Peyer's patch (tissue), 4 donors: ENCODE measurements at regions not wholly inside any gene's neighbourhood (a gene's known extent, or its start where the extent isn't known, plus 50 kb on each side); places are given as distances from the start of the nearest gene placed in this dataset.

Experiments used
- DNase-seq, 3 donors: peaks; one replicate each; pipeline ENCODE4 v3.0.0-alpha.2; 2017 to 2019
- H3K27ac ChIP-seq, 4 donors: fragments of 200-600 bp; sonication (generic); one replicate each; pipeline ENCODE4 v1.5.1; 2016 to 2019
- H3K27me3 ChIP-seq, 2 donors: fragments of 200-600 bp; sonication (generic); one replicate each; pipeline ENCODE4 v1.5.1; 2019
- H3K36me3 ChIP-seq, 3 donors: fragments of 200-600 bp; sonication (generic); one replicate each; pipeline ENCODE4 v1.5.1; 2016 to 2019
- H3K4me1 ChIP-seq, 4 donors: fragments of 200-600 bp; sonication (generic); one replicate each; pipeline ENCODE4 v1.5.1; 2016 to 2019
- H3K4me3 ChIP-seq, 4 donors: fragments of 200-600 bp; sonication (generic); 1 replicate in 3 of 4; 2 replicates in 1 of 4; pipeline ENCODE4 v1.5.1; 2016 to 2019; ENCODE audit warnings: mild to moderate bottlenecking in 1 of 4
- H3K9me3 ChIP-seq, 4 donors: fragments of 200-600 bp; sonication (generic); one replicate each; pipeline ENCODE4 v1.5.1; 2016 to 2019; ENCODE audit warnings: mild to moderate bottlenecking in 1 of 4
- CTCF ChIP-seq, 6 experiments: fragments of 450-650 bp in 4 of 6; fragments of 200-600 bp in 2 of 6; sonication (generic) in 1 of 6; IDR thresholded peaks; one replicate each; pipeline ENCODE4 v1.5.1; 2017 to 2019; ENCODE audit warnings: antibody characterized with exemption in 6 of 6, mild to moderate bottlenecking in 3 of 6, moderate library complexity in 1 of 6
- POLR2A ChIP-seq, 2 donors: fragments of 450-650 bp; IDR thresholded peaks; one replicate each; pipeline ENCODE4 v1.5.1; 2017; ENCODE audit warnings: antibody characterized with exemption in 2 of 2, mild to moderate bottlenecking in 2 of 2, moderate library complexity in 2 of 2

GRCh38 chr5:33068786-33069185 lies 357.7 kb downstream of the NPR3 start:
- no peak for DNase-seq
- Histone ChIP-seq H3K9me3 (no peaks in the 10 kb centered on the region), H3K36me3 (no peaks in the 10 kb centered on the region), H3K4me3 (no peak overlapping the region), H3K27me3 (no peaks in the 10 kb centered on the region), H3K4me1 (no peaks in the 10 kb centered on the region), H3K27ac (no peak overlapping the region)
- TF ChIP-seq CTCF (IDR thresholded peaks at IDR 0.05) (no peak), POLR2A (IDR thresholded peaks at IDR 0.05) (no peak)

GRCh38 chr5:33072296-33072695 lies 361.2 kb downstream of the NPR3 start:
- Histone ChIP-seq H3K36me3 (no peaks in the 10 kb centered on the region), H3K27me3 (no peaks in the 10 kb centered on the region), H3K9me3 (no peaks in the 10 kb centered on the region), H3K4me1 (no peaks in the 10 kb centered on the region), H3K27ac (no peak overlapping the region), H3K4me3 (no peak overlapping the region)
- no peak for DNase-seq
- TF ChIP-seq POLR2A (IDR thresholded peaks at IDR 0.05) (no peak), CTCF (IDR thresholded peaks at IDR 0.05) (no peak)

GRCh38 chr5:33072726-33073125 lies 361.6 kb downstream of the NPR3 start:
- TF ChIP-seq CTCF (IDR thresholded peaks at IDR 0.05) (no peak), POLR2A (IDR thresholded peaks at IDR 0.05) (no peak)
- H3K36me3 ChIP-seq: no peaks in the 10 kb centered on the region
- no peak overlapping the region for H3K27ac ChIP-seq
- DNase-seq: no peak
- H3K4me1 ChIP-seq: no peaks in the 10 kb centered on the region
- no peaks in the 10 kb centered on the region for H3K27me3 ChIP-seq
- H3K9me3 ChIP-seq: no peaks in the 10 kb centered on the region
- H3K4me3 ChIP-seq: no peak overlapping the region

- TF ChIP-seq CTCF (IDR thresholded peaks at IDR 0.05) (no peak), POLR2A (IDR thresholded peaks at IDR 0.05) (no peak)
- Histone ChIP-seq H3K27ac (no peak overlapping the region), H3K9me3 (no peaks in the 10 kb centered on the region), H3K36me3 (no peaks in the 10 kb centered on the region), H3K27me3 (no peaks in the 10 kb centered on the region), H3K4me3 (no peak overlapping the region), H3K4me1 (no peaks in the 10 kb centered on the region)
- DNase-seq: no peak
These were observed 362.8 kb downstream of the NPR3 start for GRCh38 chr5:33073881-33074327.

GRCh38 chr5:33074548-33074947 lies 363.4 kb downstream of the NPR3 start:
- no peaks in the 10 kb centered on the region for H3K36me3 ChIP-seq
- TF ChIP-seq CTCF (IDR thresholded peaks at IDR 0.05) (no peak), POLR2A (IDR thresholded peaks at IDR 0.05) (no peak)
- H3K27me3 ChIP-seq: no peaks in the 10 kb centered on the region
- no peak overlapping the region for H3K27ac ChIP-seq
- no peaks in the 10 kb centered on the region for H3K9me3 ChIP-seq
- DNase-seq: no peak
- no peaks in the 10 kb centered on the region for H3K4me1 ChIP-seq
- no peak overlapping the region for H3K4me3 ChIP-seq

GRCh38 chr5:33075731-33076130 lies 364.6 kb downstream of the NPR3 start:
- Histone ChIP-seq H3K27ac (no peak overlapping the region), H3K27me3 (no peaks in the 10 kb centered on the region), H3K4me3 (no peak overlapping the region), H3K9me3 (no peaks in the 10 kb centered on the region), H3K36me3 (no peaks in the 10 kb centered on the region), H3K4me1 (no peaks in the 10 kb centered on the region)
- DNase-seq: no peak
- no peak for TF ChIP-seq POLR2A (IDR thresholded peaks at IDR 0.05)
- no peak for TF ChIP-seq CTCF (IDR thresholded peaks at IDR 0.05)
